Cerebellar cortex (tissue), 1 donor: ENCODE measurements at regions not wholly inside any gene's neighbourhood (a gene's known extent, or its start where the extent isn't known, plus 50 kb on each side); places are given as distances from the start of the nearest gene placed in this dataset.
A peak's percentile ranks its signal among the peaks of the same experiment; 100 is the strongest.
"Not testable (repeated sequence)": the region's sequence is repeated elsewhere in the genome, so short reads cannot be mapped to it uniquely, and the experiment has no call there.

Experiments used
- DNase-seq: peaks from one replicate; pipeline ENCODE4 v3.0.0-alpha.2; 2015; ENCODE audit warnings: low spot score

DNA sequence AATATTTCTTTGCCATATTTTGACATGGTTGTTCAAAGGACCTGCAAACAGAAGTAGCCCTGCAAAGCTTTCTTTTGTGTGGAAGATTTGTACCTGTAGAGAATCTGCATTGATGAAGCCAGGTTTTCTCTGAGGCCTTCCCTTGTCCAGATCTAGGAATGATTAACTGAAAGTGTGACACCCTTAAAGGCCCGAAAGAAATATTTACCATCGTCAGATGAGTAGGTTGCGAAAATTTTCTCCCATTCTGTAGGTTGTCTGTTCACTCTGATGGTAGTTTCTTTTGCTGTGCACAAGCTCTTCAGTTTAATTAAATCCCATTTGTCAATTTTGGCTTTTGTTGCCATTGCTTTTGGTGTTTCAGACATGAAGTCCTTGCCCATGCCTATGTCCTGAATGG lies 439.0 kb downstream of the SMARCA1 start:
- not testable (repeated sequence) for DNase-seq

DNA sequence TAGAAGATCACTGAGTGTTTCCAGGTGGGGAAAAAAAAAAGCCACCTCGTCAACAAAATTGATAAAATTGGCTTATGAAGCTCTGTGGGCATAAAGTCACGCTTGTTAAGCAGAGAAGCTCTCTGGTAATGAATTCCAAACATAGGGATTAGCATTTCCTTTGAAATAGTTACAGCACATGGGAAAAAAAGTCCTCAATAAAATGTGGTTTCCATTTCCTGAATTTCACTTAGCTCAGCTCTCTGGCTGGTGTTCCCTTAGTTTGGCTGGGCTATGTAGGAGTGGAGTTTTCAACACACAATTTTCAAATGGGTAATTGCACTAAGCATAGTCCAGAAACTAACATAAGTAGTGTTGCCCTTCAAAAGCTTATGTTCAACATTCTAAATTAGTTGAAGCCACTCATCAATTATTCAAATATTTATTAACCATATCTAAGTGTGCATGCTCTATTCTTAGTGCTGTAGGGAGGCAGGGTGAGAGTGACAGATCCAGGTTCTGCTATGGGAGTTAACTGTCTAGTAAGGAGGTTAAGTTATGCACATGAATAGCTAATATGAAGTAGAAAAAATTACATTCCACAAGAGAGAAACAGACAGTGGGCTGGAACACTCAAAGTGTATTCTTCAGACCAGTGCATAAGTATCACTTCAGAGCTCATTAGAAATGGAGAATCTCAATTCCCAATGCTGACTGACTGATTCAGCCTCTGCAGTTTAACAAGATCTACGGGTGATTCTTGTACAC lies 445.7 kb downstream of the SMARCA1 start:
- no peak for DNase-seq

DNA sequence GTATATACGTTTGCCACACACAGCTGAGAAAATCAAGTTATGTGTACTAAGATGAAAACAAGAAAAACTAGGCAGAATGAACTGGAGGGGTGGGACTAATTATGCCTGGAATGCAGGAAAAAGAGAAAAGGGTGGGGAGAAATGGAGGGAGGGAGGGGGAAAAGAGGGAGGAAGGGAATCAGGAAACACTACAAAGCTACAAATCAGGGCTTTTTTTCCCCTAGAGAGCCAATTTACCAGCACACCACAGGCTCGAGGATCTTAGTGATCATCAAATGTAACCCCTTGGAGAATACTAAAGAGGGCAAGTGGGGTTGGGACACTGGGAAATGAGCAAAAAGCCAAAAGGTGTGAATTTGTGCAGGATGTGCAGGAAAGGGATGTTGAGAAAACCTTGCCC lies 451.9 kb downstream of the SMARCA1 start:
- no peak for DNase-seq

DNA sequence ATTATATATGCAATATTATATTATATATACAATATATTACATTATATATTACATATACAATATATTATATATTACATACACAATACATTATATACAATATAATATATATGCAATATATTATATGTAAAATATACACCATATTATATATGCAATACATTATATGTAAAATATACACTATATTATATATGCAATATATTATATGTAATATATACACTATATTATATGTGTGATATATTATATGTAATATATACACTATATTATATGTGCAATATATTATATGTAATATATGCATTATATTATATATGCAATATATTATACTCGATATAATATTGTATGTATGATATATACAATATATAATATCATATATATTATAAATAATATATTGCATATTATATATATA lies 457.4 kb downstream of the SMARCA1 start:
- DNase-seq: no peak

DNA sequence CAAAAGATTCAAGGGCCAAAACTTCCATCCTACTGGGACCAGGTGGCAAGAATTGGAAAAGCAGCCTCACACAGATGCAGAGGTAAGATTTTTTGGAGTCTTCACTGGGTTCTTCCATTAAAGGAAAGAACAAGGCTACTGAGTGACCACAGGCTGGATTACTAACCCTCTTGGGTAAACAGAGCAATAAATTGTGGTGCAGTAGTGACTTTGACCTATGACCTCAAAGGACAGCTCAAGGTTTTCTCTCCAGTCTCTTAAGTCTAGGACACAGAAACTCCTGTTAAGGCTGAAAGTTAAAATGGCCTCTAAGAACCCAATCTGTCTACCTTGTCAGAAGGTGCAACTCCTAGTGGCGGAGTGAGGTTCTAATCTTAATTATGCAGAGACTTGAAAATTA lies 464.9 kb downstream of the SMARCA1 start:
- DNase-seq: no peak

DNA sequence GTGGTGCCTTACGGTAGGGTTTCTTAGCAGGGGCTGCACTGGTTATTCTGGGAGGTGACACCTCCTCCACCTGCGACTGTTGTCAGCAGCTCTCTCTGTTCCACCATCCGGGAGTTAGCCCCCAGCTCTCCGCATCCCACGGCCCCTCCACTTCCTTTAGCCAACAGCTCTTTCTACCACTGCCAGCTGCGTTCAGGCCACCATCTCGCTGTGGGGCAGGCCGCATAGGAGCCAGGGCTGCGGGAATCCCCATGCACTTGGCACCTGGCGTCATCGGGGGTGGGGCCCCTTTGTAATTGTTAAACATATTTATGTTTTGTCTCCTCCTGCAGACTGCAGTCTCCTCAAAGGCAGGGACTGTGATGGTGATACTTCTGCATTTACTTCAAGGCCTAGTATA lies 480.2 kb downstream of the SMARCA1 start:
- DNase-seq: no peak

DNA sequence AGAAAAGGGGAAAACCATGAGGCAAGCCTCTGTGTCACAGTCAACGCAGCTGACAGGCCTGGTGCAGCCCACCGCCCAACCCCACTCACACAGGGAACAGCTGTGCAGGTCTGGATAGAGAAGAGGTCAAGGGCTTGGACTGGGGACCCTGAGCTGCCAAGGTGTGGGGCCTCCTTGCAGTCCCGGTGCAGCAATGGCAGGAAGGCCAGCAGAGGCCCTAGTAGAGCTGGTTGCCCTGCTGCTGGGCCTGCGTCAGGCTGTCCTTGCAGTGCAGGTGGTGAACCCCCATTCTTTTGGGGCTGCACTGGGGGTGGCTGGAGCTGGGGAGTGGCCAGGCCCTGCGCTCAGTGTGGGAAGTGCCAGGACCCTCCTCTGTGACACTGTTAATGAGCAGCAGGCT lies 482.0 kb downstream of the SMARCA1 start:
- no peak for DNase-seq

DNA sequence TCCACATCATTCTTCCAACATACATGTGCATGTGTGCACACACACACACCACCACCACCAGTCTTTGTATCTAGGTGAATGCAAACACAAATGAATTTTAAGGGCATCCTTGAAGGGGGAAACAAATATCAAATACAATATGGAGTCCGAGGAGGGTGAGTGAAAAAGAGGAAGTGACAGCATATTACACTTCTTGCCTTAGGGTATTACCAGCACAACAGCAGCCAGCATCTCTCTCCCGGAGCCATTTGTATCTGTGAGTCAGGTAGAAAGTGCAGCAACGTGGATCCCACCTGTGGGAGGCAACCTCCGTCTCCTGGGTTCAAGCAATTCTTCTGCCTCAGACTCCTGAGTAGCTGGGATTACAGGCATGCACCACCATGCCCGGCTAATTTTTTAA lies 483.2 kb downstream of the SMARCA1 start:
- DNase-seq: no peak

DNA sequence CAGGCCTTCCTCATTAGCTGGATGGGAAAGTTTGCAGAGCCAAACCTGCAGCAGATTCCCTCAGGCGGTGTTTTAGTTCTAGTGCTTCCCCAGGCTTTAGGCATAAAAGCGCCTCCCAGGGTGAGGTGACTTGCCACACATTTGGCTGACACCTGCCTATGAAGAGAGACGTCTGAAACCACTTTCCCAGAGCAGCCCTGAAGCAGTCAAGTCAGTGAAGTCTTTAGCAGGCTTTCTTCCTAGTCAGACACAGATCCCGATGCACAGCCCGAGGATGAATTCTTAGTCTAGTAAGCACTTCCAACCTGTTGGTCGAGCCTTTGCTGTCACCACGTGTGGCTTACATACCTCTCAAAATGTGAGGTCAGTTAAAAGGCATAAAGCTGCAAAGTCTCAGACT lies 484.1 kb downstream of the SMARCA1 start:
- no peak for DNase-seq

DNA sequence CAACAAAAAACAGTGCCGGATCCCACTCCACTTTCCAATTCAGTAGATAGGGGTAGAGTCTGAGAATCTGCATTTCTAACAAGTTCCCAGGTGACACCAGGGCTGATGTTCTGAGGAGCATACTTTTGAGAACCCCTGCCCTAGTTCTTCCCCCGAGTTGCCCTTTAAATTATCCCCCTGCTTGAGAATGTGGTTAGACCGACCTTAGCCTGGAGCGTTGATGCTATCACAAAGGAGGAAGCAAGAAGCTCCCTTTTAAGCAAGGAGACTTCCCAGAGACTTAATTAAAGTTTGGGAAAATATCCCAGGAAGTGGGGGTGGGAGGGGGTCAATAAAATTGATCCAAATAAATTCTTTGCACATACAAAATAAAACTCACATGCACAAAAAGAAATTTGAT lies 485.9 kb downstream of the SMARCA1 start:
- DNase-seq: no peak

DNA sequence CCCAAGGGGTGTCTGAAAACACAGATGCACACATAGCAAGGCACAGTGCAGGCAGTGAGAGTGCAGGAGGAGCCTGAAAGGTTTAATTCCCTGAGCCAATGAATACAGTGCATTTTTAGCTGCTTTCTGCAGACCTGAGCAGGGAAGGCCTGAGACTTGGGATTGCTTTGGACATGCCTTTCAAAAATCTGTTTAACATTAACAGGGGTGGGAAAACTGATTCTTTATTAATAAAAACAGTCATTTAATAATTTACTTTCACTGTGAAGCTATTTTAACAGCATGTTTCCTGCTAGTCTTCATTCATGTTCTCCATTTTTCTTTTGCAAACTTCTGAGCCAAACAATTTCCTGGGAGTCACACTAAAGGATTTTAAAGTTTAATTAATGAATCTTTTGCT lies 488.1 kb downstream of the SMARCA1 start:
- no peak for DNase-seq

DNA sequence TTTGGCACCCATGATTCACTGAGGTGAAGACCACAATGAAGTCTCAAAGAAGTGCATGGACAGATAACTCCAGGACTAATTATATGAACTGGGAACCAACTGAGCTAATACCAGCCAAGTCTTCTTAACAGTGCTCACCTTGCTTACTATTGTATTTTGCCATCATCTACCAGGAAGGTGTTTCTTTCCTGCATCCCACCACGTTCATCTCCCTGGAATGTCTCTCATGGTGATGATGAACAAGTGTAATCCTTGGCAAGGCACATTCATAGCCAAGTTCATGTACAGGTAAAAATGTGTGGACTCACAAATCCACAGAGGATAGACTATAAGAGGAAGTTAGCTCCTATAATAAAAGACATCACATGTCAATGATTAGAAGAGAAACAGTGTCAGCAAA lies 489.1 kb downstream of the SMARCA1 start:
- no peak for DNase-seq

DNA sequence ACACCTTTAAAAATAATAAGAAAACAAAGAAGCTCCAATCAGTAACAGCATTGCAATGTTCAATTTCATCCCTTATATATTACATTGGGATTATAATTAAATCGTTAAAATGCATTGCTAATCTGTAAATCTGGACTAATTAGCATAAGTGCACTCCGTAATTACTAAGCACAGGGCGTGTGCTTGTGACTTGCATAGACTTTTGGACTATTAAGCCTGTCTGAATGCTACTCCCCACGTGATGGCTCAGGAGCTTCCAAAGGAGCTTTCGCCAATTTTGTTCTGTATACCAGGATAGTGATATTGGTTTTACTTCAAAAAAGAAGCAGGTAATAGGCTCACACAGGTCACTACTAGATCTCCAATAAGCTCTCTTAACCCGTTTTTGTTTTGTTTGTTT lies 497.1 kb downstream of the SMARCA1 start:
- DNase-seq: no peak

DNA sequence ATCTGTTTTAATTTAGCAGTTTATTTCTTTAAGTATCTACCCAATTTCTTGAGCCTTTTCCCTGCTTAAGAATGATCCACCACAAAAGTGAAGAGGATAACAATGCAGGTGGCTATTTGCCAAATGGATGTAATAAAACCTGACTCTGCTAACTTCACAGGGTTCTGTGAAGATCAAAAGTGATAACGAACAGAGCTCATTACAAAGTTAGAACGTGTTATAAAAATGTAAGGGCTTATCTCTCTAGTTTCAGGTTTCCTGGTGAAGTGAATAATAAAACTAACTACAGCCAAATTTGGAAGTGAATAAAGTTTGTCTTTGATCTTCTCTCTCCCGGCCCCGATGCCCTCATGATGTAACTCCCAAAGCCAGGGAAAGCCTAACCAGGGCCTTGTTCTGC lies 497.9 kb downstream of the SMARCA1 start:
- no peak for DNase-seq

DNA sequence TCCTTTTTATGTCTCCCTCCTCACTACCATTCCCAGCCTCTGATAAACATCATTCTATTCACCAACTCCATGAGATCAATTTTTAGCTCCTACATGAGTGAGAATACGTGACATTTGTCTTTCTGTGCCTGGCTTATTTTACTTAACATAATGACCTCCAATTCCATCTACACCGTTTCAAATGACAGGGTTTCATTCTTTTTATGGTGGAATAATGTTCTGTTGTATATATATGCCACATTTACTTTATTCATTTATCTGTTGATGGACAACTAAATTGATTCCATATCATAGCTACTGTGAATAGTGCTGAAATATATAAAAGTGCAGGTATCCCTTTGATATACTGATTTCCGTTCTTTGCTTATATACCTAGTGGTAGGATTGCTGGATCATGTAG lies 503.9 kb downstream of the SMARCA1 start:
- DNase-seq: no peak

DNA sequence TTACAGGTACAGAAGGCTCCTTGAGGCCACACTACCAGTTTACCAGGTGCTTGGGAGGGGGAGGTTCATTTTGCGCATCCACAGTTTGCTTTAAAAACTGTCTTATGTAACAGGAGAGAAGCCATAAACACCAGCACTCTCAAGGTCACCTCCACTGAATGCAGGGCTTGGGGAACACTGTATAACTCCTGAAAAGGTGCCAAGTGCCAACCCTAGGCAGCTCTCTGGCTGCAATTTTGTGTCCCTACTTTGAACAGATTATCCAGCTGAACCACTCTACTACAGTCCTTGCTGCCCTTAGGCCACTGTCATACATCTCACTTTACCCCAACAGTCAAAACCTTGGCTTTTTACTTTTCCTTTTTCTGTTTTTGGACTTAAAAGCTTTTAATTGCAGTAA lies 507.9 kb downstream of the SMARCA1 start:
- no peak for DNase-seq

DNA sequence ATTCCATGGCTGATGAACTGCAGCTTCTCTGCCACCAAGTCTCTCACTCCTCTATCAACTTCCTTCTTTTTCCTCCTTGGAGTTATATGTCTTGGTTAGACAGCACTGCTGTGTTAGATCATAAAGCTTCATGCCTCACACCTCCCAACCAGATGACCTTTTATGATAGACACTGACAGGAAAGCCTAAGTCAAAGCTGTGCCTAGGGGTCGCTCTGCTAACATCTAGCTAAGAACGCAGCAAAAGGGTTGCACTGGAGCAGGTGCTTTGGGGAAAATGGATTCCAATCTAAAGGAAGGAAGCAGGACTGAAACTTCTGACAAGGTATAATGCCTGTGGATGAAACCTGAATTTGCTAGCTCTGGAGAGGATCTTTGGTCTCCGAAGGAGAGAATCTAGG lies 509.7 kb downstream of the SMARCA1 start:
- DNase-seq: no peak

DNA sequence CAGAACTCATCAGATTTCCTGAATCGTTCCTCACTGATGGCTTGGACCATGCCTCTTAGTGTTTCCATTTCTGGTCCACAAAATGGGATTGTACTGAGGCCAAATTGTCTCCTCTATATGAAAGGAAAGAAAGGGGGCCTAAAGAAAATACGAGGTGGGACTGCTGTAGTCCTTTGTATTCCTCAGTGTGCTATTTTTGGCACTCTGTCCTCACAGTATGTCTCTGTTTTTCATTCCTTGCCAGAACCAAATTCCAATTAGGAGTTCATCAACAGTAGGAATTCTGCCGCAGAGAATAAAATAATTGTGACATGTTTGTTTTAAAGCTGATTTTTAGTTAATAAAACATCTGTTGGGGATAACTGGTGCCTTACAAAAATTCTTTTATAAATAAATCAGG lies 515.7 kb downstream of the SMARCA1 start:
- no peak for DNase-seq

DNA sequence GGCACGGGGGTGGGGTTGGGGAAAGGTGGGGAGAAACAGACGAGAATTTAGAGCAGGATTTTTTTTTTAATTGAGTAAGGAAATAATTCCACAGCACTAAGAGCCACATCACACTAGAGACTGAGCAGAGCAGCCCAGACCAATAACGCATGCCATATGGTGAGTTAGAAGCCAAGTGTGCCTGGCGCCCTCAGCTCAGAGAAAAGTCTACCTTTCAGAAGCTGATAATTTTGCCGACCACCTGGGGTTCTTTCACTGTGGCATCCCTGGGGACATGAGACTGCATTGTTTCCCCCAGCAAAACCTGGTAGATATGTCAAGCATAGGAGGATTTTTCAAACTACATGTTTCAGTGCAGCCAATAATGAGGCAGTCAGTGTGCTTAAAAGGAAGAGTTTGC lies 516.8 kb downstream of the SMARCA1 start:
- DNase-seq: peak; percentile 3

DNA sequence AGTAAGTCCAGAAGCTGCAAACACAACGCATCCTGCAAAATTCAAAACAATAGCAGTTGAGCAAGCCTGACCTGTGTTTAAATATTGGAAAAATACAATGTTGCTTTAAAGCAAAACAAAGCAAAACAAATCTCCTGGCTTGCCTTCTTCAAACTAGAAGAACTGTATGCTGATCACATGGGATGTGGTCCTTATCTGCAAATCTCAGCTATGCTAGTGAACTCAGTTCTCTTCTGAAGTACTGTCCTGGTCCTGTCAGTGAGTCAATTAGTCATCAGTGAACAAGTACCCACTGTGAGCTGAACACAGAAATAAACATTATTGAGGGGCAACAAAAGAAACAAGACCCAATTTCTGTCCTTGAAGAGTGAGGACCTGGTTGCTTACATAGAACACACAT lies 522.5 kb downstream of the SMARCA1 start:
- DNase-seq: no peak

DNA sequence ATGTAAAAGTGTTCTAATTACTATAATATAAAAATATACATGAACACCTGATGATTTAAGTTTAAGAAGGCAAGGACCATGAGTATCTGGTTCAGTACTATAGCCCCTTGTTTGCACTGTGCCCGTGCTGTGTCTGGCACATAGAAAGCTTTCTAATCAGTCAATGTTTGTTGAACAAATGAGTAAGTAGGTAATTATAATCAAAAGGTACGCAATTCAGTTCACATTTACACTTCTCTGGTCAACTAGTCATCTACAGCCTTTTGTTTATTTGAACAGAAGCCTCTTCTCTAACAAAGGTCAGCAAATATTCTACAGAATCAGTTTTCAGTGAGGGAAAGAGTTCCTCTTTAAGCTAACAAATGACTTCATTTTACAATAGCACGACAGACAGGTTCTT lies 523.3 kb downstream of the SMARCA1 start:
- no peak for DNase-seq

DNA sequence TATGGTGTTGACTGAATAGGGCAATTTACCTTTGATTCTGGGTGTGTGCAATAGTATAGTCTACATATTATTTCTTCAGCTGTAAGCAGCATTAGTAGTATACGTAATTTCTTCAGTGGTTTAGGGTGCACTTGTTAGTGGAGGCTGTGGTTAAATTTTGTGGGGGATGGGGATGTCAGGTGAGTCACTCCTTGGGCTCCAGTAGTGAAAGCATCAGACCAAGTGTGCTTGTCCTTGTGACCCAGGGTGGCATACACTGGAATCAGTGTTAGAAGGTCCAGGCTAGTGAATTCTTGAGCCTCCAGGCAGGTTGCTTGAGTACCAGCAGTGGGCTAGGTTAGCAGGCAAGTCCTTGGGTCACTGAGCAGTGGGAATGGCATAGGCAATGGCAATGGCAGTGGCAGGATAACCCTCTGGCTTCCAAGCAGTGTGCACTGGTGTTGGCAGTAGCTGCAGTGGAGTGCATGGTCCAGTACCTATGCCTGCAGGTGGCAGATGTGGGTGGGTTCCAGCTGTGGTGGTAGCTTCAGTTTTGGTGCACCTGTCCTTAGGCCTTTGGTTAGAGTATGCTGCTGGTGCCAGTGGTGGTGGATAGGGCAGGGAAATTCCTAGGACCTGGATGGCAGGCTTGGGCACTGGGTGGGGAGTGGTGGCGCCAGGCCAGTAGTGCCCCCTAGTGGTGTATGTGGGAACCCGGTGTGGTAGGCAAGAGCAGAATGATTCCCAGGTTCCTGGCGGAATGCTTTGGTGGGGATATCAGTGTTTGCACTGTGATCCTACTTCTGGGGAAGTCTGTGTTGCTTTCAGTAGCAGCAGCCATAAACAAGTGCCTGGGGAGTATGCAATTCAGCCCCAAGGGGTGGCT lies 531.0 kb downstream of the SMARCA1 start:
- no peak for DNase-seq

DNA sequence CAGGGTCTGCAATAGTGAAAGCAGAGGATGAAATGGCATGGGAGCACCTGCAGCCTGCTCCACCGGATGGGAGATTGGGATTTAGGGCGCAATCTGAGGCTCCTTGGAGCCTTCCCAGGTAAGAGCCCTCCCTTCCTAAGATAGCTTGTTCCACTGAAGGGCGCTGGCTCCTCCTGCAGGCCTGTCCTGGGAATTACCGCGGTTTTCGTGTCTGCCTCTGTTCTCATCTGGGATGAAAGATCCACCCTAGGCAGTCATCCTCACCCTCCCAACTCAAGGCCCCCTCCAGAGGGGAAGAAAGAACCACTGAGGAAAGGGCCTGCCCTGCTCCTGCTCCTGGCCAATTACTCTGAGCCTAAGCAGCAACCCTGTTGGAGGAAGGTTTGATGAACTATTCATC lies 547.5 kb downstream of the SMARCA1 start:
- peak; percentile 30 for DNase-seq

DNA sequence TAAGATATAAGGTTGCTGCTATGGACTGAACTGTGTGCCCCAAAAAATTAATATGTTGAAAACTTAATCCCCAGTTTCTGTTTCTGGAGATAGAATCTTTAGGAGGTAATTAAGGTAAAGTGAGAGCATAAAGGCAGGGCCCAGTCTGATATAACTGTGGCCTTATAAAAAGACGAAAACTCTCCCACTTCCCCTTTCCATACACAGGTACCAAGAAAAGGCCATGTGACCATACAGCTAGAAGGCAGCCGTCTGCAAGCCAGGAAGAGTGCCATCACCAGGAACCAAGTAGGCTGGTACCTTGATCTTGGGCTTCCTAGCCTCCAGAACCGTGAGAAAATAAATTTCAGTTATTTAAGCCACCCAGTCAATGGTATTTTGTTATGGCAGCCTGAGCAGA lies 550.3 kb downstream of the SMARCA1 start:
- no peak for DNase-seq
